Ectodermal cell (in vitro differentiated cells): ENCODE measurements at regions not wholly inside any gene's neighbourhood (a gene's known extent, or its start where the extent isn't known, plus 50 kb on each side); places are given as distances from the start of the nearest gene placed in this dataset.

Experiments used
- H3K27ac ChIP-seq: 2 replicates; pipeline ENCODE4 v1.7.0; 2013; ENCODE audit warnings: mild to moderate bottlenecking, low read depth, low read length; ENCODE audit not compliant: insufficient read depth, poor library complexity, severe bottlenecking
- H3K27me3 ChIP-seq: 2 replicates; pipeline ENCODE4 v1.7.0; 2013; ENCODE audit warnings: mild to moderate bottlenecking, low read length; ENCODE audit not compliant: insufficient read depth, control insufficient read depth, poor library complexity, severe bottlenecking
- H3K36me3 ChIP-seq: one replicate; pipeline ENCODE4 v1.7.0; 2013; ENCODE audit warnings: low read length; ENCODE audit not compliant: control insufficient read depth, insufficient read depth
- H3K4me1 ChIP-seq: one replicate; pipeline ENCODE4 v1.7.0; 2013; ENCODE audit warnings: low read length; ENCODE audit not compliant: control insufficient read depth, insufficient read depth
- H3K4me3 ChIP-seq: 2 replicates; pipeline ENCODE4 v1.7.0; 2013; ENCODE audit warnings: low read depth, low read length, control low read depth; ENCODE audit not compliant: insufficient read depth
- H3K9me3 ChIP-seq: 2 replicates; pipeline ENCODE4 v1.7.0; 2013; ENCODE audit warnings: mild to moderate bottlenecking, low read length, moderate library complexity; ENCODE audit not compliant: control insufficient read depth
- WGBS, 2 experiments: methylation state at CpG; one replicate each; pipeline ENCODE4 v1.1.7; 2013; ENCODE audit warnings: missing lambda C conversion rate in 2 of 2; 5-methylcytosine and 5-hydroxymethylcytosine counted together

DNA sequence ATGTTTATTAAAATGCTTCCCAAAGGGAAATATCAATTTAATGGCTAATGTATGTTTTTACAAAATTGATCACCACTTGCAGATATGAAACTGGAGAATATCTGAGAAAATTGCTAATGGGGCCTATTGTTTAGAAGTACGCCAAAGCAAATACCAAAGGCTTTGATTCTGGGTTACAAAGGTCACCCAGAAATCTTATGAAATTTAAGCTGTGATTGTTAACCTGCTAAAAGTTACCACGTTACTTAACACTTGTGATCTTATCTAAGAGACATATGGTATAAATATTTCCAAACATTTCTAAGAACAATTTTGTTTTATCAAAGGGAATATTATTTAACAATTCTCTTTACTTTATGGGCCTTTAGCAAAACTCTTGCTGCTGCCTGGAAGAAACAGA lies 383.3 kb downstream of the TFAP2A start:
- WGBS, 2 experiments = 96 to 100% methylated on average over 1 to 2 of the region's 2 CpGs
- Histone ChIP-seq H3K4me1 (peaks cover 11% of the 10 kb centered on the region), H3K9me3 (no peaks in the 10 kb centered on the region), H3K27ac (no peak overlapping the region), H3K27me3 (no peaks in the 10 kb centered on the region), H3K36me3 (no peaks in the 10 kb centered on the region), H3K4me3 (no peak overlapping the region)

DNA sequence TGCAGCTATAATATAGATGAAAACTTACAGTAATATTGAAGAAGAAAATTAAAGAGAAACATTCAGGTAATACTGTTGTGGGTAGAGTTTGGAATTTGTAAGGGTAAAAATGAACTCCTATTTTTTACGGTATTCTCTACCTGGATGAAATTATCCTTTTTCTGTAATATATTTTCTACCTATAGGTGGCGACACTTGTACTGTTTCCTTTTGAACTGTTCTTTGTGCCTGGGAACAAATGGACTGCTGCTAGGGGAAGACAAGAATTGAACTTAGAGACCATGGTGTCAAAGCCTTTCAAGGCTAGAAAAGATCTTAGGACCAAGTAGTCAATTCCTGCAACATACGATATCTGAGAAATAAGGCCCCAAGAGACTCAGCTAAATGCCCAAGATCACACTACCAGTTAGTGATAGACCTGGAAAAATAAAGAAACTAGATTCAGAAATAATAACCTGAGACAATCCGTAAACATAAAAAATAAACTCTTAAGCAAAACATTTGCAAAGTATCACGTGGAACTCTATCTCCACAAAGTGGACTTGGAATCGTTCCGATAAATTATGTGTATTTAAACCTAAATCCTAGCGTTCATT lies 383.8 kb downstream of the TFAP2A start:
- no peak overlapping the region for H3K4me3 ChIP-seq
- H3K9me3 ChIP-seq = no peaks in the 10 kb centered on the region
- no peaks in the 10 kb centered on the region for H3K27me3 ChIP-seq
- WGBS, 2 experiments = 72 to 75% methylated on average over 6 of the region's 8 CpGs
- H3K36me3 ChIP-seq = no peaks in the 10 kb centered on the region
- H3K27ac ChIP-seq = no peak overlapping the region
- peaks cover 11% of the 10 kb centered on the region for H3K4me1 ChIP-seq

DNA sequence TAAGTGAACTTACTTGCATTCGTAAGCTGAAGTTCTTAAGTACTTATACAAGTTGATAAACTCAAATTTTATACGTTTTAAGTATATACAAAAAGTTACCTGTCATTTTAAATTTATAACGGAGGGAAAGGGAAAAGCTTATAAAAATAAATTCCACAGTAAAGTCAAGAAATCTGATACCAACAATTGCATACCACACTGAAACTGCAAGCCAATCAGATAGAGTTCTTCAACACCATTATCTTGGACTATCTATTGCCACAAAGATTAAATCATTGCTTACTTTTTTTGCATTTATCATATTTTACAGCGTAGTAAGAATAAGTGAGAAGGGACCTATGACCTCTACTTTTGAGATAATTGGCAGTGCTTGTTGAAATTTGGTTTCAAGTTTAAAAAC lies 386.7 kb downstream of the TFAP2A start:
- Histone ChIP-seq H3K4me1 (peaks cover 5% of the 10 kb centered on the region), H3K27ac (no peak overlapping the region), H3K9me3 (no peaks in the 10 kb centered on the region), H3K4me3 (no peak overlapping the region), H3K36me3 (no peaks in the 10 kb centered on the region), H3K27me3 (no peaks in the 10 kb centered on the region)
- 90 to 100% methylated on average over 1 to 3 of the region's 4 CpGs for WGBS, 2 experiments

DNA sequence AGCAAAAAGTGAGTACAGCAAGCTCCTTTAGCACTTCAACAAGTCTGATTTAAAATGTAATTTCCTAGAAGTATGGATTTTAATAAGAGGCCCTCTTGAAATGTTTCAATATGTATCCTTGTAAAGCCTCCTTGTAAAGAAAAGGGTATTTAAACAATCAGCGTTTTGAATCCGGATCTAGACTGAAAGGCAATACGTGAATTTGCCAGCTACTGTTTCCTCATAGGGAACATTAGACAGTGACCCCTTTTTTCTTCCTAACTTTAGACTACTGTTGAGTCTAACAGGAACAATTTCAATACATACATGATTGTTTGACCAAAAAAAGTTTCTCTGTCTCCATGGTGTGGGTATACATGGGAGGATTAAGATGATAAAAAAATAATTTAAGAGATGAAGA lies 395.0 kb downstream of the TFAP2A start:
- Histone ChIP-seq H3K27me3 (no peaks in the 10 kb centered on the region), H3K4me1 (no peaks in the 10 kb centered on the region), H3K4me3 (no peak overlapping the region), H3K27ac (no peak overlapping the region), H3K36me3 (no peaks in the 10 kb centered on the region), H3K9me3 (no peaks in the 10 kb centered on the region)
- WGBS, 2 experiments = 91 to 93% methylated on average over 3 of the region's 3 CpGs

DNA sequence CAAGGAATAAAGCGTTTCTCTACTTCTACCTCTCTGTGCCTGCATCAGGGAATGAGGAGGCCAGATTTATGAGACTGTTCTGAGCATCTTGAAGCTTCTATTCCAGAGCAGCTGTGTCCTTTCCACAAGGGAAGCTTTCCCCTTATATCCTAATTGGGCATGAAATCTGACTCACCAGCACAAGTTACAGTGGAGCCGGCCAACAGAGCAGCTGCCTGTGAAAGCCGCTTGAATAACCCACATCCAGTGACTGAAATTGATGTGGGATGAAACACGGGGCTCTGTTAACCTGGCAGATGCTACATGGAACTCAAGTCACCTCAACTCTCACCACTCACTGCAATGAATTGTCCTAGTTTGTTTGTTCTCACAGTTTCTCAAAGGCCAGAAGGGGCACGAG lies 400.3 kb downstream of the TFAP2A start:
- no peaks in the 10 kb centered on the region for H3K4me1 ChIP-seq
- 88 to 91% methylated on average over 5 of the region's 5 CpGs for WGBS, 2 experiments
- no peak overlapping the region for H3K27ac ChIP-seq
- H3K9me3 ChIP-seq = no peaks in the 10 kb centered on the region
- H3K4me3 ChIP-seq = no peak overlapping the region
- H3K27me3 ChIP-seq = no peaks in the 10 kb centered on the region
- H3K36me3 ChIP-seq = no peaks in the 10 kb centered on the region

DNA sequence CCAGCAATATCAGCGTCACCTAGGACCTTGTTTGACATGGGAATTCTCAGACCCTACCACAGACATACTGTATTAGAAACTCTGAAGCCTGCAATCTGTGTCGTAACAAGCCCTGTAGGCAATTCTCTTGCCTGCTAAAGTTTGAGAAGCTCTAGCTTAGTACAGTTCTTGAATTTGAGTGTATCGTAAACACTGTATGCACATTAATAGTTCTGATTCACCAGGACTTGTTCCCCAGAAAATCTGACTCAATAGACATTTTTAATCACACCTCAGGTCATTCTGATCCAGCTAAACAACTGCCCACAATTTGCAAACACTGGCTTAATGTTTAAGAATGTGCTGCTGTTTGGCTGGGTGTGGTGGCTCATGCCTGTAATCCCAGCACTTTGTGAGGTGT lies 414.3 kb downstream of the TFAP2A start:
- no peak overlapping the region for H3K4me3 ChIP-seq
- H3K9me3 ChIP-seq = no peaks in the 10 kb centered on the region
- H3K36me3 ChIP-seq = no peaks in the 10 kb centered on the region
- no peaks in the 10 kb centered on the region for H3K4me1 ChIP-seq
- no peak overlapping the region for H3K27ac ChIP-seq
- 88 to 97% methylated on average over 3 of the region's 3 CpGs for WGBS, 2 experiments
- no peaks in the 10 kb centered on the region for H3K27me3 ChIP-seq

DNA sequence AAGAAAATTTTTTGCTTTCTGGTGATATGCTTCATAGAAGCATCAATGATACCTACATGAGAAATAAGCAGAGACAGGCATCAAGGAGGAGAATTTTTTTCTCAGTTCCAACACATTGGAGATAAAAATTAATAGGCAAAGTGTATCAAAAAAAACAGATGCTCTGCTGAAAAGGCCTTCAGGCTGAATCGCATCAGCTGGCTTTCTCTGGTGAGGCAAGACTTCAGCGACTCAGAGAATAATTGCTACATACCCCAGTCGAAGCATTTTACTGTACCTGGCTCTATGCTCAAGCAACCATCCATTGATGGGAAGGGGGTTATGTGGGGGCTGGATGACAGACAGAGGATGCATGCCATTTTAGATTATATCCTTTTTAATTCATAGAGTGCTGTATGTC lies 415.1 kb downstream of the TFAP2A start:
- Histone ChIP-seq H3K27me3 (no peaks in the 10 kb centered on the region), H3K36me3 (no peaks in the 10 kb centered on the region), H3K9me3 (no peaks in the 10 kb centered on the region), H3K4me1 (no peaks in the 10 kb centered on the region), H3K27ac (no peak overlapping the region), H3K4me3 (no peak overlapping the region)
- 87 to 94% methylated on average over 3 of the region's 3 CpGs for WGBS, 2 experiments

DNA sequence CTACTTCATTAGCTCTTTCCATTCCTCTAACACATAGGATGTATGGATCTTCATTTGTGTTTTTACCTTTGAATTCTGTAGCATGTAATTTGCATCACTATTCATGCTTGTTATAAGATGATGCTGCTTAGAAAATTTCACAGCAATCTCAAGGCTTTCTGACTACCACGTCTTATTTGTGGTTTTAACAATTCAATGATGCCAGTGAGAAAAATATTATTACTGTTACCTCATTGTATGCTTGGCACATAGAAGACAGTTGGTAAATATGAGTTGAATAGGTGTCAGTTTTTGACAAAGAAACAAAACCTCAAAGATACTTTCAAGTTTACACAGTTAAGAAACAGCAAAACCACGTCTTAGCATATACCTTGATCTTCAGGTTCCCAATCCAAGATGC lies 428.6 kb downstream of the TFAP2A start:
- Histone ChIP-seq H3K4me3 (no peak overlapping the region), H3K27ac (no peak overlapping the region), H3K36me3 (no peaks in the 10 kb centered on the region), H3K9me3 (no peaks in the 10 kb centered on the region), H3K4me1 (no peaks in the 10 kb centered on the region), H3K27me3 (no peaks in the 10 kb centered on the region)
- 87 to 91% methylated on average over 2 of the region's 2 CpGs for WGBS, 2 experiments

DNA sequence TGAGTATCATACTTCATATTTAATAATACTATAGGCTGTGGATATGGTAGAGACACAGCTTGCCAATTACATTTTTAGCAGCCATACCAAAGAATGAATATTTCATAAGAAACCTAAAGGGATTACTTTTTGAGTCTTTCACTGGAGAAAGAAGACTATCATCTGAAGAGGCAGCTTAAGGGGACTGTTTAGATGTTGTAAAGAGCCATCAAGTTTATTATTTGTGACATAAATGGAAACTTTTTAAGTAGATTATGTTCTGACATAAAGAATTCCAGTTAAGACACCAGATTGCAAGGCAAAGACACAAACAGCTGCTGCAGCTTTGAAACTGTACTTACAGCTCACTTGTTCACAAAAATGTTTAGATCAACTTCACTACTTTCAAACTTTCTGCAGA lies 429.4 kb downstream of the TFAP2A start:
- Histone ChIP-seq H3K27me3 (no peaks in the 10 kb centered on the region), H3K4me3 (no peak overlapping the region), H3K27ac (no peak overlapping the region), H3K36me3 (no peaks in the 10 kb centered on the region), H3K9me3 (no peaks in the 10 kb centered on the region), H3K4me1 (no peaks in the 10 kb centered on the region)

DNA sequence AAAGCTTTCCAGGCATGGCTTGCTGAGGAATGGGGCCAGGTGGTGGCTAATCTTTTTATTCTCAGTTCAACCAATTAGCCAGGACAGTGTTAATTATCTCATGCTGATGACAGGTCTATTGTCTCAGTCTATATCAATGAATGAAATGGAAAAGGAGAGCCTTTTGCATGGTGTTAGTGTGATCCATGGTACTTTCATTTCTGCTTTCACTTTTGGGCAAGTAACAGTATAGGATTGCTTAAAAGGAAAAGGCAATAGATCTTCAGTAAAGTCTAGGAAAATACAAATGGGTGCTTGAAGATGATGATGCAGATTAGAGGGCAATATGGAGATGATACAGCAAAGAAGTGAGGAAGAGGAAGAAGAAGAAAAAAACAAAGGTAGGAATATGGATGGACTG lies 430.3 kb downstream of the TFAP2A start:
- Histone ChIP-seq H3K27ac (no peak overlapping the region), H3K36me3 (no peaks in the 10 kb centered on the region), H3K9me3 (no peaks in the 10 kb centered on the region), H3K4me1 (no peaks in the 10 kb centered on the region), H3K4me3 (no peak overlapping the region), H3K27me3 (no peaks in the 10 kb centered on the region)

DNA sequence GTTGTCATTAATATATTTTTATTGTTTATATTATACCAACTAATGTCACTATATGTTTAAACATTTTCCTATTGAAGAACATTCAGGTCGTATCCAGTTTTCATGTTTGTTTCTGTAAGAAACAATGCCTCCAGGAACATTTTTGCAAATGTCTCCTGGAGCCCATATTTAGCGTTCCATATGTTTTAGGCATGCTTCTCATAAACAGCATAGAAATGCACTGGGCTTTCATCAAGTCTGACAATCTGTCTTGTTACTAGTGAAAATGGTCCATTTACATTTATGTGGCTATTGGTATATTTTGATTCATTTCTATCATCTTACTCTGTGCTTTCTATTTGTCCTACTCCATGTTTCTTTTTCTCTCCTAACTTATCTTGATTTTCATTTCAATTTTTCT lies 431.7 kb downstream of the TFAP2A start:
- Histone ChIP-seq H3K9me3 (no peaks in the 10 kb centered on the region), H3K4me1 (no peaks in the 10 kb centered on the region), H3K27me3 (no peaks in the 10 kb centered on the region), H3K36me3 (no peaks in the 10 kb centered on the region), H3K4me3 (no peak overlapping the region), H3K27ac (no peak overlapping the region)
- 93% methylated on average over 2 of the region's 2 CpGs for WGBS, 2 experiments
